IMR-90 (cell line): ENCODE measurements at regions not wholly inside any gene's neighbourhood (a gene's known extent, or its start where the extent isn't known, plus 50 kb on each side); places are given as distances from the start of the nearest gene placed in this dataset.
A peak's percentile ranks its signal among the peaks of the same experiment; 100 is the strongest.

ENCODE experiments used
- ATAC-seq: fragments of 200-7000 bp; cut with Tn5 transposase; 2 replicates; pipeline ENCODE4 v1.9.1; 2020; ENCODE audit warnings: low read depth, mild to moderate bottlenecking, moderate library complexity
- BruUV-seq: library from RNA; stranded (reverse); fragments of 400-500 nt; replicated peaks from 2 replicates; lab custom pipeline; 2021; lab: Mats Ljungman, UMichigan
- CTCF ChIA-PET: fragments of 300-600 bp; formaldehyde crosslinking; extraction: SDS; loops from one replicate; lab custom pipeline; 2021; ENCODE audit warnings: antibody characterized with exemption; lab: Yijun Ruan, JAX
- POLR2A ChIA-PET: fragments of 300-600 bp; sonication (Branson Sonifier 250); formaldehyde crosslinking; loops from one replicate; lab custom pipeline; 2022; ENCODE audit warnings: antibody characterized with exemption; ENCODE audit not compliant: unreplicated experiment; lab: Charles Lee
- DNase-seq: peaks from one replicate; pipeline ENCODE4 v3.0.0; 2013
- H2AFZ ChIP-seq: replicated peaks from 2 replicates; pipeline ENCODE3; 2013; ENCODE audit warnings: low read length, mild to moderate bottlenecking; ENCODE audit not compliant: poor library complexity
- H2AK5ac ChIP-seq: 2 replicates; pipeline ENCODE4 v1.6.1; 2013; ENCODE audit warnings: low read depth, low read length, inconsistent platforms
- H2AK9ac ChIP-seq: replicated peaks from 2 replicates; pipeline ENCODE3; 2013; ENCODE audit warnings: mild to moderate bottlenecking, low read depth, low read length, moderate library complexity; ENCODE audit not compliant: poor library complexity
- H2BK120ac ChIP-seq: 2 replicates; pipeline ENCODE4 v1.6.1; 2013; ENCODE audit warnings: low read depth, low read length, inconsistent platforms
- H2BK15ac ChIP-seq: 3 replicates; pipeline ENCODE4 v1.6.1; 2013; ENCODE audit warnings: low read depth, low read length, inconsistent platforms
- H2BK20ac ChIP-seq: 2 replicates; pipeline ENCODE4 v1.6.1; 2013; ENCODE audit warnings: low read depth, mild to moderate bottlenecking, inconsistent platforms, low read length, moderate library complexity
- H2BK5ac ChIP-seq: 2 replicates; pipeline ENCODE4 v1.6.1; 2013; ENCODE audit warnings: mild to moderate bottlenecking, low read depth, low read length, inconsistent platforms; ENCODE audit not compliant: poor library complexity, severe bottlenecking
- H3K14ac ChIP-seq: replicated peaks from 2 replicates; pipeline ENCODE4 v1.6.1; 2013; ENCODE audit warnings: low read depth, low read length, inconsistent platforms
- H3K18ac ChIP-seq: 2 replicates; pipeline ENCODE4 v1.6.1; 2013; ENCODE audit warnings: low read depth, low read length, control low read depth
- H3K23ac ChIP-seq: 2 replicates; pipeline ENCODE4 v1.6.1; 2013; ENCODE audit warnings: low read depth, low read length, inconsistent platforms
- H3K27ac ChIP-seq: 2 replicates; pipeline ENCODE4 v1.5.1; 2013; ENCODE audit warnings: mild to moderate bottlenecking, control low read depth, low read length; ENCODE audit not compliant: insufficient read depth
- H3K27me3 ChIP-seq: 2 replicates; pipeline ENCODE4 v1.6.1; 2013; ENCODE audit warnings: low read length; ENCODE audit not compliant: control insufficient read depth, insufficient read depth
- H3K36me3 ChIP-seq: 2 replicates; pipeline ENCODE4 v1.6.1; 2013; ENCODE audit warnings: low read length, mixed read lengths; ENCODE audit not compliant: control insufficient read depth, insufficient read depth
- H3K4ac ChIP-seq: 2 replicates; pipeline ENCODE4 v1.6.1; 2013; ENCODE audit warnings: low read depth, low read length, inconsistent platforms
- H3K4me1 ChIP-seq: 2 replicates; pipeline ENCODE4 v1.6.1; 2013; ENCODE audit warnings: low read length, mixed read lengths; ENCODE audit not compliant: control insufficient read depth, insufficient read depth
- H3K4me2 ChIP-seq: 2 replicates; pipeline ENCODE4 v1.6.1; 2013; ENCODE audit warnings: low read depth, mild to moderate bottlenecking, control low read depth, low read length, moderate library complexity
- H3K4me3 ChIP-seq: 2 replicates; pipeline ENCODE4 v1.5.1; 2013; ENCODE audit warnings: low read depth, mild to moderate bottlenecking, control low read depth, low read length, moderate library complexity; ENCODE audit not compliant: insufficient read depth
- H3K56ac ChIP-seq: 2 replicates; pipeline ENCODE4 v1.6.1; 2013; ENCODE audit warnings: low read length, inconsistent platforms; ENCODE audit not compliant: insufficient read depth; ENCODE audit errors: extremely low read depth
- H3K79me1 ChIP-seq, 2 experiments: 2 replicates each; pipeline ENCODE4 v1.6.1; 2013; ENCODE audit warnings: low read length in 2 of 2, inconsistent platforms in 1 of 2, low read depth in 1 of 2
- H3K9ac ChIP-seq: 2 replicates; pipeline ENCODE4 v1.6.1; 2013; ENCODE audit warnings: low read depth, low read length, control low read depth
- H3K9me1 ChIP-seq: 2 replicates; pipeline ENCODE4 v1.6.1; 2013; ENCODE audit warnings: low read length, inconsistent platforms; ENCODE audit not compliant: insufficient read depth
- H3K9me3 ChIP-seq: 2 replicates; pipeline ENCODE4 v1.6.1; 2013; ENCODE audit warnings: low read length; ENCODE audit not compliant: control insufficient read depth, insufficient read depth
- H4K20me1 ChIP-seq: 2 replicates; pipeline ENCODE4 v1.6.1; 2013; ENCODE audit warnings: low read length, inconsistent platforms; ENCODE audit not compliant: insufficient read depth
- H4K5ac ChIP-seq: 2 replicates; pipeline ENCODE4 v1.6.1; 2013; ENCODE audit warnings: mild to moderate bottlenecking, low read depth, low read length, control low read depth
- H4K8ac ChIP-seq, 2 experiments: 2 replicates each; pipeline ENCODE4 v1.6.1; 2013; ENCODE audit warnings: low read depth in 2 of 2, low read length in 2 of 2, control low read depth in 1 of 2, inconsistent platforms in 1 of 2
- H4K91ac ChIP-seq: 2 replicates; pipeline ENCODE4 v1.6.1; 2013; ENCODE audit warnings: low read depth, low read length, inconsistent platforms; ENCODE audit not compliant: insufficient read depth
- BHLHE40 ChIP-seq: fragments of 150-350 bp; IDR thresholded peaks from 2 replicates; pipeline ENCODE4 v1.6.1; 2016; ENCODE audit warnings: mild to moderate bottlenecking, low read depth, low read length
- CEBPB ChIP-seq: IDR thresholded peaks from 2 replicates; pipeline ENCODE4 v1.6.1; 2012; ENCODE audit warnings: low read depth, low read length, improper control_type of control experiment
- CHD1 ChIP-seq: IDR thresholded peaks from 2 replicates; pipeline ENCODE4 v1.6.1; 2012; ENCODE audit warnings: low read depth, low read length, improper control_type of control experiment
- CTCF ChIP-seq: conservative IDR thresholded peaks from 2 replicates; pipeline ENCODE4 v1.5.1; 2012; ENCODE audit warnings: mild to moderate bottlenecking, low read depth, low read length, improper control_type of control experiment
- ELK1 ChIP-seq: fragments of 150-350 bp; IDR thresholded peaks from 2 replicates; pipeline ENCODE4 v1.6.1; 2016; ENCODE audit warnings: low read depth, mild to moderate bottlenecking, low read length, moderate library complexity, borderline replicate concordance
- FOS ChIP-seq: fragments of 150-350 bp; IDR thresholded peaks from 2 replicates; pipeline ENCODE4 v1.6.1; 2016; ENCODE audit warnings: low read depth, low read length
- MAFK ChIP-seq: IDR thresholded peaks from 2 replicates; pipeline ENCODE4 v1.6.1; 2012; ENCODE audit warnings: low read depth, low read length, improper control_type of control experiment
- MAZ ChIP-seq: IDR thresholded peaks from 2 replicates; pipeline ENCODE4 v1.6.1; 2012; ENCODE audit warnings: low read depth, mild to moderate bottlenecking, low read length, improper control_type of control experiment, moderate library complexity, borderline replicate concordance
- MXI1 ChIP-seq: IDR thresholded peaks from 2 replicates; pipeline ENCODE4 v1.6.1; 2012; ENCODE audit warnings: low read depth, mild to moderate bottlenecking, low read length, moderate library complexity, borderline replicate concordance
- NFE2L2 ChIP-seq: fragments of 150-350 bp; IDR thresholded peaks from 2 replicates; pipeline ENCODE4 v1.6.1; 2016; ENCODE audit warnings: low read depth, mild to moderate bottlenecking, low read length
- POLR2A ChIP-seq: IDR thresholded peaks from 2 replicates; pipeline ENCODE4 v1.6.1; 2012; ENCODE audit warnings: mild to moderate bottlenecking, low read depth, low read length
- RAD21 ChIP-seq: IDR thresholded peaks from 2 replicates; pipeline ENCODE4 v1.6.1; 2012; ENCODE audit warnings: low read length, improper control_type of control experiment
- RCOR1 ChIP-seq: IDR thresholded peaks from 2 replicates; pipeline ENCODE4 v1.6.1; 2012; ENCODE audit warnings: mild to moderate bottlenecking, low read length, improper control_type of control experiment; ENCODE audit not compliant: insufficient replicate concordance
- RFX5 ChIP-seq: IDR thresholded peaks from 2 replicates; pipeline ENCODE4 v1.8.0; 2012; ENCODE audit warnings: low read depth, mild to moderate bottlenecking, low read length, moderate library complexity
- SMC3 ChIP-seq: fragments of 150-350 bp; IDR thresholded peaks from 2 replicates; pipeline ENCODE4 v1.6.1; 2016; ENCODE audit warnings: low read depth, mild to moderate bottlenecking, antibody characterized with exemption, low read length, moderate library complexity
- USF2 ChIP-seq: fragments of 150-350 bp; IDR thresholded peaks from 2 replicates; pipeline ENCODE4 v1.6.1; 2017; ENCODE audit warnings: mild to moderate bottlenecking, antibody characterized with exemption, low read length, low read depth
- WGBS, 2 experiments: methylation state at CpG; one replicate each; pipeline versions ENCODE4 v1.1.5 to v1.1.7; 2013; ENCODE audit warnings: missing lambda C conversion rate in 2 of 2; ENCODE audit not compliant: insufficient read length in 1 of 2; ENCODE audit errors: extremely low coverage in 2 of 2; 5-methylcytosine and 5-hydroxymethylcytosine counted together
- dilution Hi-C: fragments of 300-500 bp; cut with HindIII; formaldehyde crosslinking; loops from one replicate; pipeline ENCODE4 v1.14.3; 2018; ENCODE audit warnings: low sequenced_read_pairs; ENCODE audit not compliant: unreplicated experiment
- in situ Hi-C: fragments of 300-500 bp; cut with MboI; formaldehyde crosslinking; loops from 3 replicates; pipeline ENCODE4 v1.14.3; 2019; ENCODE audit warnings: low sequenced_read_pairs, inconsistent platforms, mixed read lengths
- intact Hi-C: fragments of 100-400 bp; cut with micrococcal nuclease; formaldehyde crosslinking; loops from 2 replicates; pipeline ENCODE4 v1.10.0; 2022

GRCh38 chr6:105620878-105621277, 218.0 kb upstream of the PREP start:
- Histone ChIP-seq H2AFZ (no peak overlapping the region), H3K9me3 (no peaks in the 10 kb centered on the region), H4K8ac (no peak overlapping the region), H4K20me1 (no peaks in the 10 kb centered on the region), H3K18ac (0 out of 2 replicates have a peak overlapping the region, but pooled peaks have one; percentile 36), H2BK20ac (no peak overlapping the region), H3K27ac (no peak overlapping the region), H3K4me2 (no peak overlapping the region), H3K79me1 (no peaks in the 10 kb centered on the region), H3K4ac (0 out of 2 replicates have a peak overlapping the region, but pooled peaks have one; percentile 65), H3K27me3 (no peaks in the 10 kb centered on the region), H4K91ac (no peak overlapping the region), H3K9ac (no peak overlapping the region), H4K5ac (no peak overlapping the region), H3K23ac (no peak overlapping the region), H3K4me3 (no peak overlapping the region), H3K4me1 (peaks cover 2% of the 10 kb centered on the region; the same call in 1 of the 2 replicates), H2AK9ac (no peak overlapping the region), H3K9me1 (peaks cover 3% of the 10 kb centered on the region), H2BK15ac (no peak overlapping the region), H3K14ac (no peak overlapping the region), H3K36me3 (no peaks in the 10 kb centered on the region), H2BK120ac (no peak overlapping the region), H2AK5ac (0 out of 2 replicates have a peak overlapping the region, but pooled peaks have one; percentile 18), H2BK5ac (no peak overlapping the region), H3K56ac (no peak overlapping the region)
- no TSS peak for BruUV-seq
- ChIA-PET POLR2A (no interaction called here), CTCF (no interaction called here)
- WGBS, 2 experiments = no CpG with 5 or more reads among the region's 3 CpGs
- dilution Hi-C loops = no loop called here
- peak; percentile 40 for DNase-seq
- ATAC-seq = no peak
- TF ChIP-seq USF2 = no peak
- TF ChIP-seq RFX5 = no peak
- TF ChIP-seq RCOR1 = no peak
- TF ChIP-seq RAD21 = no peak
- TF ChIP-seq CHD1 = no peak
- no peak for TF ChIP-seq CTCF
- TF ChIP-seq BHLHE40 = no peak
- TF ChIP-seq ELK1 = no peak
- no peak for TF ChIP-seq SMC3
- no peak for TF ChIP-seq MAFK
- TF ChIP-seq NFE2L2 = no peak
- TF ChIP-seq MXI1 = no peak
- TF ChIP-seq POLR2A = no peak
- no peak for TF ChIP-seq FOS
- TF ChIP-seq CEBPB = no peak
- no peak for TF ChIP-seq MAZ
- intact Hi-C loops = no loop called here
- in situ Hi-C loops = no loop called here
